HEK293 (cell line): ENCODE measurements at regions not wholly inside any gene's neighbourhood (a gene's known extent, or its start where the extent isn't known, plus 50 kb on each side); places are given as distances from the start of the nearest gene placed in this dataset.
"Not testable (repeated sequence)": the region's sequence is repeated elsewhere in the genome, so short reads cannot be mapped to it uniquely, and the experiment has no call there.

Experiments
- CTCF ChIA-PET: fragments of 350-600 bp; formaldehyde crosslinking; extraction: SDS; loops from one replicate; lab custom pipeline; 2021; ENCODE audit warnings: antibody characterized with exemption; lab: Yijun Ruan, JAX
- POLR2A ChIA-PET: fragments of 300-600 bp; formaldehyde crosslinking; extraction: SDS; loops from one replicate; lab custom pipeline; 2020; ENCODE audit warnings: antibody characterized with exemption, inconsistent platforms; lab: Yijun Ruan, JAX
- H3K27ac ChIP-seq: fragments of 200-500 bp; sonication (Bioruptor generic); 2 replicates; pipeline ENCODE4 v1.5.1; 2014; ENCODE audit warnings: low read depth, low read length, control low read depth, inconsistent platforms; ENCODE audit errors: extremely low read depth
- H3K36me3 ChIP-seq, 2 experiments: fragments of 200-500 bp in 1 of 2; sonication (Bioruptor generic) in 1 of 2; 1 replicate in 1 of 2; 2 replicates in 1 of 2; pipeline ENCODE4 v1.5.1; 2014 to 2017; ENCODE audit warnings: inconsistent platforms in 2 of 2, low read length in 2 of 2; ENCODE audit not compliant: control insufficient read depth in 2 of 2, insufficient read depth in 1 of 2
- H3K4me1 ChIP-seq: fragments of 200-500 bp; sonication (Bioruptor generic); 2 replicates; pipeline ENCODE4 v1.5.1; 2014; ENCODE audit warnings: mild to moderate bottlenecking, low read length, inconsistent platforms; ENCODE audit not compliant: control insufficient read depth, insufficient read depth
- H3K4me3 ChIP-seq: 2 replicates; pipeline ENCODE4 v1.5.1; 2011; ENCODE audit warnings: low read depth, mild to moderate bottlenecking, control low read depth, low read length, moderate library complexity
- H3K9me3 ChIP-seq: fragments of 200-500 bp; sonication (Bioruptor generic); 2 replicates; pipeline ENCODE4 v1.5.1; 2014; ENCODE audit warnings: low read depth, low read length, inconsistent platforms; ENCODE audit not compliant: control insufficient read depth, insufficient read depth
- HIC1 ChIP-seq: fragments of 450-650 bp; formaldehyde crosslinking; IDR thresholded peaks from 2 replicates; pipeline ENCODE4 v1.5.1; 2016; ENCODE audit warnings: missing biosample characterization, missing genetic modification characterization
- MEIS1 ChIP-seq: sonication (generic); formaldehyde crosslinking; IDR thresholded peaks from 2 replicates; pipeline ENCODE4 v1.8.1; 2022; ENCODE audit warnings: missing genetic modification reagents, mild to moderate bottlenecking, borderline replicate concordance
- OVOL3 ChIP-seq: fragments of 450-650 bp; formaldehyde crosslinking; IDR thresholded peaks from 2 replicates; pipeline ENCODE4 v1.5.1; 2016; ENCODE audit warnings: missing biosample characterization, missing genetic modification characterization
- PRDM2 ChIP-seq: fragments of 450-650 bp; formaldehyde crosslinking; IDR thresholded peaks from 2 replicates; pipeline ENCODE4 v1.5.1; 2016; ENCODE audit warnings: missing biosample characterization, missing genetic modification characterization, borderline replicate concordance
- SETDB1 ChIP-seq: IDR thresholded peaks from one replicate; pipeline ENCODE4 v1.6.1; 2017; ENCODE audit warnings: mild to moderate bottlenecking, low read length, moderate library complexity, mixed read lengths; ENCODE audit not compliant: insufficient read length
- ZBTB44 ChIP-seq: fragments of 450-650 bp; IDR thresholded peaks from 2 replicates; pipeline ENCODE4 v1.5.1; 2018; ENCODE audit warnings: missing biosample characterization, mild to moderate bottlenecking, missing genetic modification characterization
- ZNF174 ChIP-seq: fragments of 450-650 bp; formaldehyde crosslinking; IDR thresholded peaks from 2 replicates; pipeline ENCODE4 v1.5.0; 2017; ENCODE audit warnings: missing biosample characterization, mild to moderate bottlenecking, missing genetic modification characterization
- ZNF221 ChIP-seq: fragments of 450-650 bp; formaldehyde crosslinking; IDR thresholded peaks from 2 replicates; pipeline ENCODE4 v1.5.1; 2017; ENCODE audit warnings: missing biosample characterization, missing genetic modification characterization, borderline replicate concordance
- ZNF23 ChIP-seq: fragments of 450-650 bp; formaldehyde crosslinking; IDR thresholded peaks from 2 replicates; pipeline ENCODE4 v1.5.1; 2016; ENCODE audit warnings: missing biosample characterization, missing genetic modification characterization, borderline replicate concordance
- ZNF266 ChIP-seq: fragments of 450-650 bp; formaldehyde crosslinking; IDR thresholded peaks from 2 replicates; pipeline ENCODE4 v1.5.1; 2016; ENCODE audit warnings: missing biosample characterization, missing genetic modification characterization, low read depth
- ZNF280D ChIP-seq: fragments of 450-650 bp; formaldehyde crosslinking; IDR thresholded peaks from 2 replicates; pipeline ENCODE4 v1.5.1; 2016; ENCODE audit warnings: missing biosample characterization, missing genetic modification characterization
- ZNF311 ChIP-seq: fragments of 450-650 bp; formaldehyde crosslinking; IDR thresholded peaks from 2 replicates; pipeline ENCODE4 v1.5.1; 2017; ENCODE audit warnings: missing biosample characterization, missing genetic modification characterization, borderline replicate concordance
- ZNF555 ChIP-seq: fragments of 450-650 bp; formaldehyde crosslinking; conservative IDR thresholded peaks from 2 replicates; pipeline ENCODE4 v1.5.1; 2017; ENCODE audit warnings: missing biosample characterization, mild to moderate bottlenecking, missing genetic modification characterization, inconsistent platforms
- ZNF600 ChIP-seq: fragments of 450-650 bp; formaldehyde crosslinking; IDR thresholded peaks from 2 replicates; pipeline ENCODE4 v1.5.1; 2016; ENCODE audit warnings: missing biosample characterization, missing genetic modification characterization
- ZNF76 ChIP-seq: fragments of 450-650 bp; formaldehyde crosslinking; IDR thresholded peaks from 2 replicates; pipeline ENCODE4; 2016; ENCODE audit warnings: low read depth, missing biosample characterization, missing genetic modification characterization, borderline replicate concordance
- ZNF777 ChIP-seq: fragments of 450-650 bp; formaldehyde crosslinking; IDR thresholded peaks from 2 replicates; pipeline ENCODE4 v1.5.1; 2017; ENCODE audit warnings: missing biosample characterization, missing genetic modification characterization, borderline replicate concordance
- ZSCAN4 ChIP-seq: fragments of 450-650 bp; formaldehyde crosslinking; IDR thresholded peaks from 2 replicates; pipeline ENCODE4 v1.5.1; 2017; ENCODE audit warnings: missing biosample characterization, missing genetic modification characterization

GRCh38 chr5:162684145-162684544 lies 616.6 kb downstream of the GABRG2 start (continued):
- TF ChIP-seq ZNF280D, result no peak

- H3K4me3 ChIP-seq, result no peak overlapping the region
- H3K9me3 ChIP-seq, result no peaks in the 10 kb centered on the region
- H3K36me3 ChIP-seq, result no peaks in the 10 kb centered on the region
- H3K4me1 ChIP-seq, result no peaks in the 10 kb centered on the region
- CTCF ChIA-PET, result no interaction called here
- H3K27ac ChIP-seq, result no peak overlapping the region
- TF ChIP-seq ZBTB44 (tag by site-specific recombination) (no peak), ZSCAN4 (tag by site-specific recombination) (no peak), SETDB1 (no peak), ZNF76 (no peak), ZNF600 (tag by site-specific recombination) (no peak), ZNF23 (tag by site-specific recombination) (no peak), ZNF174 (tag by site-specific recombination) (no peak), ZNF266 (tag by site-specific recombination) (no peak), ZNF777 (tag by site-specific recombination) (no peak), PRDM2 (no peak), MEIS1 (CRISPR knock-in tag) (no peak), HIC1 (tag by site-specific recombination) (no peak), ZNF555 (no peak), OVOL3 (no peak), ZNF311 (no peak), ZNF221 (tag by site-specific recombination) (no peak)
- POLR2A ChIA-PET, result no interaction called here
These were observed 617.7 kb downstream of the GABRG2 start for GRCh38 chr5:162685302-162685701.

- H3K4me3 ChIP-seq, H3K9me3 ChIP-seq, CTCF ChIA-PET, H3K4me1 ChIP-seq, H3K27ac ChIP-seq, H3K36me3 ChIP-seq, POLR2A ChIA-PET: not testable (repeated sequence)
These were observed 628.7 kb downstream of the GABRG2 start for GRCh38 chr5:162696272-162696671.
